NCI-H460 (cell line): ENCODE measurements at regions not wholly inside any gene's neighbourhood (a gene's known extent, or its start where the extent isn't known, plus 50 kb on each side); places are given as distances from the start of the nearest gene placed in this dataset.
"Not testable (repeated sequence)": the region's sequence is repeated elsewhere in the genome, so short reads cannot be mapped to it uniquely, and the experiment has no call there.

Experiments used
- DNase-seq: peaks from one replicate; pipeline ENCODE4 v3.0.0-alpha.2; 2016; ENCODE audit warnings: low read depth; ENCODE audit errors: extremely low read depth

GRCh38 chr14:97066068-97066899 is 269.1 kb downstream of the VRK1 start:
- no peak for DNase-seq

- DNase-seq, result not testable (repeated sequence)
Measured at GRCh38 chr14:97068293-97068692, 271.1 kb downstream of the VRK1 start.

GRCh38 chr14:97070259-97070658 is 273.1 kb downstream of the VRK1 start:
- DNase-seq, result no peak

GRCh38 chr14:97071177-97071576 is 274.0 kb downstream of the VRK1 start:
- DNase-seq, result no peak

GRCh38 chr14:97073622-97074021 is 276.4 kb downstream of the VRK1 start:
- DNase-seq, result no peak

GRCh38 chr14:97074456-97074855 is 277.3 kb downstream of the VRK1 start:
- DNase-seq, result no peak

GRCh38 chr14:97074856-97075255 is 277.7 kb downstream of the VRK1 start:
- no peak for DNase-seq

- no peak for DNase-seq
Measured at GRCh38 chr14:97077253-97077653, 280.1 kb downstream of the VRK1 start.

- DNase-seq, result no peak
Measured at GRCh38 chr14:97077687-97078086, 280.5 kb downstream of the VRK1 start.

- DNase-seq, result no peak
Measured at GRCh38 chr14:97080991-97081390, 283.8 kb downstream of the VRK1 start.

- DNase-seq, result no peak
Measured at GRCh38 chr14:97095269-97095668, 298.1 kb downstream of the VRK1 start.

- no peak for DNase-seq
Measured at GRCh38 chr14:97097296-97097695, 300.1 kb downstream of the VRK1 start.

GRCh38 chr14:97100306-97100705 is 303.1 kb downstream of the VRK1 start:
- no peak for DNase-seq

- DNase-seq, result no peak
Measured at GRCh38 chr14:97101561-97101960, 304.4 kb downstream of the VRK1 start.

GRCh38 chr14:97104029-97104428 is 306.8 kb downstream of the VRK1 start:
- DNase-seq, result no peak

GRCh38 chr14:97106166-97106565 is 309.0 kb downstream of the VRK1 start:
- no peak for DNase-seq

GRCh38 chr14:97106609-97107008 is 309.4 kb downstream of the VRK1 start:
- DNase-seq, result no peak

GRCh38 chr14:97107080-97107479 is 309.9 kb downstream of the VRK1 start:
- peak; percentile 46 for DNase-seq

- DNase-seq, result no peak
Measured at GRCh38 chr14:97107760-97108159, 310.6 kb downstream of the VRK1 start.

GRCh38 chr14:97109234-97109633 is 312.1 kb downstream of the VRK1 start:
- DNase-seq, result no peak

GRCh38 chr14:97113339-97113738 is 316.2 kb downstream of the VRK1 start:
- DNase-seq, result no peak

- no peak for DNase-seq
Measured at GRCh38 chr14:97116546-97116945, 319.4 kb downstream of the VRK1 start.

GRCh38 chr14:97117693-97118092 is 320.5 kb downstream of the VRK1 start:
- DNase-seq, result no peak
